Tibial nerve (tissue), 4 donors: ENCODE measurements at regions not wholly inside any gene's neighbourhood (a gene's known extent, or its start where the extent isn't known, plus 50 kb on each side); places are given as distances from the start of the nearest gene placed in this dataset.

ENCODE experiments used
- CTCF ChIP-seq, 5 experiments: fragments of 200-600 bp in 3 of 5; fragments of 450-650 bp in 2 of 5; sonication (generic) in 3 of 5; IDR thresholded peaks; one replicate each; pipeline ENCODE4 v1.5.1; 2016 to 2019; ENCODE audit warnings: antibody characterized with exemption in 5 of 5, mild to moderate bottlenecking in 3 of 5, moderate library complexity in 2 of 5
- EP300 ChIP-seq, 2 donors: sonication (generic); formaldehyde crosslinking; IDR thresholded peaks; one replicate each; pipeline ENCODE4 v1.6.1; 2017; ENCODE audit warnings: antibody characterized with exemption in 2 of 2, mild to moderate bottlenecking in 1 of 2
- POLR2A ChIP-seq, 2 donors: fragments of 450-650 bp; IDR thresholded peaks; one replicate each; pipeline ENCODE4 v1.6.1; 2017; ENCODE audit warnings: antibody characterized with exemption in 2 of 2, mild to moderate bottlenecking in 2 of 2, moderate library complexity in 2 of 2

GRCh38 chr3:38967693-38967989 is 84.1 kb downstream of the SCN11A start:
- TF ChIP-seq CTCF (IDR thresholded peaks at IDR 0.05) (no peak), POLR2A (IDR thresholded peaks at IDR 0.05) (no peak), EP300 (IDR thresholded peaks at IDR 0.05) (no peak)
